ENCODE measurements at regions not wholly inside any gene's neighbourhood (a gene's known extent, or its start where the extent isn't known, plus 50 kb on each side); places are given as distances from the start of the nearest gene placed in this dataset.

GRCh38 chr5:29878599-29878998, 1314.9 kb upstream of the CDH6 start:
- DNase-seq (ENCODE audit: low read depth) (no peak), FAIRE-seq (no peak)
- TF ChIP-seq CTCF (IDR thresholded peaks at IDR 0.05; ENCODE audit: insufficient read depth, low read length, severe bottlenecking): no peak
- H3K27me3 ChIP-seq (ENCODE audit: control insufficient read depth, insufficient read depth, low read length): no peaks in the 10 kb centered on the region
- no peak overlapping the region for H3K4me3 ChIP-seq (ENCODE audit: low read depth, low read length)
- no peaks in the 10 kb centered on the region for H3K36me3 ChIP-seq (ENCODE audit: control insufficient read depth, insufficient read depth, low read length)

- no peak for TF ChIP-seq CTCF (IDR thresholded peaks at IDR 0.05; ENCODE audit: insufficient read depth, low read length, severe bottlenecking)
- H3K27me3 ChIP-seq (ENCODE audit: control insufficient read depth, insufficient read depth, low read length): no peaks in the 10 kb centered on the region
- H3K36me3 ChIP-seq (ENCODE audit: control insufficient read depth, insufficient read depth, low read length): no peaks in the 10 kb centered on the region
- H3K4me3 ChIP-seq (ENCODE audit: low read depth, low read length): no peak overlapping the region
- FAIRE-seq: no peak
- no peak for DNase-seq (ENCODE audit: low read depth)
Measured at GRCh38 chr5:29867155-29867554, 1326.3 kb upstream of the CDH6 start.

GRCh38 chr5:29853711-29854220, 1339.7 kb upstream of the CDH6 start:
- Histone ChIP-seq H3K27me3 (ENCODE audit: control insufficient read depth, insufficient read depth, low read length) (no peaks in the 10 kb centered on the region), H3K36me3 (ENCODE audit: control insufficient read depth, insufficient read depth, low read length) (no peaks in the 10 kb centered on the region), H3K4me3 (ENCODE audit: low read depth, low read length) (no peak overlapping the region)
- TF ChIP-seq CTCF (IDR thresholded peaks at IDR 0.05; ENCODE audit: insufficient read depth, low read length, severe bottlenecking): no peak
- FAIRE-seq (no peak), DNase-seq (ENCODE audit: low read depth) (no peak)

GRCh38 chr5:29852329-29852728, 1341.2 kb upstream of the CDH6 start:
- Histone ChIP-seq H3K4me3 (ENCODE audit: low read depth, low read length) (no peak overlapping the region), H3K36me3 (ENCODE audit: control insufficient read depth, insufficient read depth, low read length) (no peaks in the 10 kb centered on the region), H3K27me3 (ENCODE audit: control insufficient read depth, insufficient read depth, low read length) (no peaks in the 10 kb centered on the region)
- no peak for TF ChIP-seq CTCF (IDR thresholded peaks at IDR 0.05; ENCODE audit: insufficient read depth, low read length, severe bottlenecking)
- DNase-seq (ENCODE audit: low read depth): no peak
- no peak for FAIRE-seq

- no peak overlapping the region for H3K4me3 ChIP-seq (ENCODE audit: low read depth, low read length)
- H3K27me3 ChIP-seq (ENCODE audit: control insufficient read depth, insufficient read depth, low read length): no peaks in the 10 kb centered on the region
- no peaks in the 10 kb centered on the region for H3K36me3 ChIP-seq (ENCODE audit: control insufficient read depth, insufficient read depth, low read length)
- TF ChIP-seq CTCF (IDR thresholded peaks at IDR 0.05; ENCODE audit: insufficient read depth, low read length, severe bottlenecking): no peak
- DNase-seq (ENCODE audit: low read depth) (no peak), FAIRE-seq (no peak)
Measured at GRCh38 chr5:29845206-29845605, 1348.3 kb upstream of the CDH6 start.

GRCh38 chr5:29833394-29833793, 1360.1 kb upstream of the CDH6 start:
- FAIRE-seq: no peak
- no peaks in the 10 kb centered on the region for H3K36me3 ChIP-seq (ENCODE audit: control insufficient read depth, insufficient read depth, low read length)
- DNase-seq (ENCODE audit: low read depth): no peak
- TF ChIP-seq CTCF (IDR thresholded peaks at IDR 0.05; ENCODE audit: insufficient read depth, low read length, severe bottlenecking): no peak
- no peak overlapping the region for H3K4me3 ChIP-seq (ENCODE audit: low read depth, low read length)
- no peaks in the 10 kb centered on the region for H3K27me3 ChIP-seq (ENCODE audit: control insufficient read depth, insufficient read depth, low read length)
